RKO (cell line): ENCODE measurements at regions not wholly inside any gene's neighbourhood (a gene's known extent, or its start where the extent isn't known, plus 50 kb on each side); places are given as distances from the start of the nearest gene placed in this dataset.

Source experiments
- DNase-seq: peaks from one replicate; pipeline ENCODE4 v3.0.0-alpha.2; 2016; ENCODE audit warnings: low spot score

- DNase-seq, result no peak
Observed at GRCh38 chr6:14818422-14818884, 427.4 kb upstream of the JARID2 start.

- DNase-seq, result no peak
Observed at GRCh38 chr6:14819001-14819400, 426.9 kb upstream of the JARID2 start.

- DNase-seq, result no peak
Observed at GRCh38 chr6:14819840-14820420, 425.9 kb upstream of the JARID2 start.

GRCh38 chr6:14822012-14822553 lies 423.8 kb upstream of the JARID2 start:
- no peak for DNase-seq

- no peak for DNase-seq
Observed at GRCh38 chr6:14822679-14823078, 423.2 kb upstream of the JARID2 start.

GRCh38 chr6:14824060-14824459 lies 421.8 kb upstream of the JARID2 start:
- no peak for DNase-seq

- DNase-seq, result no peak
Observed at GRCh38 chr6:14824484-14825275, 421.2 kb upstream of the JARID2 start.

GRCh38 chr6:14826456-14826855 lies 419.4 kb upstream of the JARID2 start:
- no peak for DNase-seq

GRCh38 chr6:14827354-14827753 lies 418.5 kb upstream of the JARID2 start:
- DNase-seq, result no peak

- DNase-seq, result no peak
Observed at GRCh38 chr6:14828201-14828611, 417.7 kb upstream of the JARID2 start.

GRCh38 chr6:14831070-14831469 lies 414.8 kb upstream of the JARID2 start:
- DNase-seq, result no peak

GRCh38 chr6:14831937-14832336 lies 413.9 kb upstream of the JARID2 start:
- DNase-seq, result no peak

GRCh38 chr6:14832427-14832826 lies 413.4 kb upstream of the JARID2 start:
- no peak for DNase-seq

- no peak for DNase-seq
Observed at GRCh38 chr6:14834851-14835530, 410.9 kb upstream of the JARID2 start.

GRCh38 chr6:14837435-14837834 lies 408.4 kb upstream of the JARID2 start:
- DNase-seq, result no peak

GRCh38 chr6:14838133-14838583 lies 407.7 kb upstream of the JARID2 start:
- no peak for DNase-seq

- no peak for DNase-seq
Observed at GRCh38 chr6:14841901-14842421, 403.9 kb upstream of the JARID2 start.

- no peak for DNase-seq
Observed at GRCh38 chr6:14844411-14844810, 401.5 kb upstream of the JARID2 start.

GRCh38 chr6:14848019-14848418 lies 397.9 kb upstream of the JARID2 start:
- DNase-seq, result no peak

- DNase-seq, result no peak
Observed at GRCh38 chr6:14849185-14849584, 396.7 kb upstream of the JARID2 start.

- no peak for DNase-seq
Observed at GRCh38 chr6:14851281-14851680, 394.6 kb upstream of the JARID2 start.

GRCh38 chr6:14852375-14852774 lies 393.5 kb upstream of the JARID2 start:
- no peak for DNase-seq

GRCh38 chr6:14856177-14856576 lies 389.7 kb upstream of the JARID2 start:
- DNase-seq, result no peak
